ENCODE measurements at regions not wholly inside any gene's neighbourhood (a gene's known extent, or its start where the extent isn't known, plus 50 kb on each side); places are given as distances from the start of the nearest gene placed in this dataset.

DNA sequence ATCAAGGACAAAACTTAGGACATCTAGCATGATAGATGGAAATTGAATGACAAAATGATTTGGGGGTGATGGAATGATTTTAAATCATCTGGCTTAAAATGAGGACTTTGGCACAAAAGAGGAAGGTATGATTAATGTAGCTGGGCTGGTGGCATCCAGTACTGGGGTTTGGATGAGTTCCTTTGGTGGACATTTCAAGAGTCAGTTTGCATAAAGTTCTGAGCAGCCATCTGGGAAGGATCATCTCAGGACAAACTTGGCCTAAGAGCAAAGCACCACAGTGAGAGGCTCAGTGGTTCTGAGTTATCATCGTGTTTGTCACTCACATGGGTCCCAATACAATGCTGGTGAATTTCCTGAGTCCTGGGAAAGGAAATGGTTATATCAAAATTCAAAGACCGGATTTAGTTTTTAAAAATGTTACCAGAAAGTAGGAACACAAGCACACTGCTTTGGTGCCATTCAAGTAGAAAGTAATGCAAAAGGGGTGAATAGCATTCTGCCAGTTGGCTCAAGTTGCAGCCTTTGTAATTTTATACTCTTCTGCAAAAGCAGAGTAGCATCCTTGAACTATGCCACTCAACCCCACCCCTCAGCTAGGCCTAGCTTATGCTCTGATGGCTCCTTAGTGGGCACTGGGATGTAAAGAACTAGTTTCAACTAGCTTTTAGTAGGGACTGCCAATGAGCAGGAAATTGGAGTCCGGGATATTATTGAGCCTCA is 219.0 kb downstream of the COG6 start:
- Histone ChIP-seq H3K4me1 (peaks cover 4% of the 10 kb centered on the region), H3K27ac (no peak overlapping the region), H3K36me3 (ENCODE audit: low read depth, missing control alignments) (no peaks in the 10 kb centered on the region), H3K4me3 (no peak overlapping the region), H3K27me3 (no peaks in the 10 kb centered on the region), H3K9me3 (no peaks in the 10 kb centered on the region)
- TF ChIP-seq POLR2A (IDR thresholded peaks at IDR 0.05): no peak
- no peak for TF ChIP-seq CTCF (IDR thresholded peaks at IDR 0.05)
- WGBS, 2 donors: 74 to 80% methylated on average over 3 of the region's 3 CpGs
- DNase-seq: no peak
- intact Hi-C loops (cut with DNase I; ENCODE audit: low total_unique reads): no loop called here

- H3K4me1 ChIP-seq: peaks cover 4% of the 10 kb centered on the region
- DNase-seq: no peak
- intact Hi-C loops (cut with DNase I; ENCODE audit: low total_unique reads): no loop called here
These were observed 219.9 kb downstream of the COG6 start for GRCh38 chr13:39875111-39875987.

GRCh38 chr13:39876258-39876657 is 220.8 kb downstream of the COG6 start:
- 92 to 96% methylated on average over 3 of the region's 3 CpGs for WGBS, 2 donors

More at GRCh38 chr13:39875111-39875987, 219.9 kb downstream of the COG6 start:
- no peaks in the 10 kb centered on the region for H3K9me3 ChIP-seq
- no peaks in the 10 kb centered on the region for H3K36me3 ChIP-seq (ENCODE audit: low read depth, missing control alignments)
- 50 to 53% methylated on average over 9 of the region's 9 CpGs for WGBS, 2 donors
- no peak overlapping the region for H3K27ac ChIP-seq
- H3K4me3 ChIP-seq: no peak overlapping the region
- TF ChIP-seq CTCF (IDR thresholded peaks at IDR 0.05): no peak
- TF ChIP-seq POLR2A (IDR thresholded peaks at IDR 0.05): no peak
- no peaks in the 10 kb centered on the region for H3K27me3 ChIP-seq

GRCh38 chr13:39877134-39877533 is 221.7 kb downstream of the COG6 start:
- H3K9me3 ChIP-seq: no peaks in the 10 kb centered on the region
- DNase-seq: no peak
- no peaks in the 10 kb centered on the region for H3K36me3 ChIP-seq (ENCODE audit: low read depth, missing control alignments)
- H3K4me1 ChIP-seq: peaks cover 4% of the 10 kb centered on the region
- TF ChIP-seq POLR2A (IDR thresholded peaks at IDR 0.05) (no peak), CTCF (IDR thresholded peaks at IDR 0.05) (no peak)
- intact Hi-C loops (cut with DNase I; ENCODE audit: low total_unique reads): no loop called here
- WGBS, 2 donors: 50 to 58% methylated on average over 5 of the region's 5 CpGs
- H3K27me3 ChIP-seq: no peaks in the 10 kb centered on the region
- no peak overlapping the region for H3K4me3 ChIP-seq
- no peak overlapping the region for H3K27ac ChIP-seq

More at GRCh38 chr13:39876258-39876657, 220.8 kb downstream of the COG6 start:
- no peak for TF ChIP-seq CTCF (IDR thresholded peaks at IDR 0.05)
- TF ChIP-seq POLR2A (IDR thresholded peaks at IDR 0.05): no peak
- H3K27me3 ChIP-seq: no peaks in the 10 kb centered on the region
- no peak for DNase-seq
- H3K4me1 ChIP-seq: peaks cover 4% of the 10 kb centered on the region
- H3K36me3 ChIP-seq (ENCODE audit: low read depth, missing control alignments): no peaks in the 10 kb centered on the region
- no peak overlapping the region for H3K27ac ChIP-seq
- intact Hi-C loops (cut with DNase I; ENCODE audit: low total_unique reads): no loop called here
- H3K9me3 ChIP-seq: no peaks in the 10 kb centered on the region
- no peak overlapping the region for H3K4me3 ChIP-seq
